HL-60 (cell line): ENCODE measurements at regions not wholly inside any gene's neighbourhood (a gene's known extent, or its start where the extent isn't known, plus 50 kb on each side); places are given as distances from the start of the nearest gene placed in this dataset.

Experiments used
- DNase-seq, 2 experiments: peaks; one replicate each; pipeline ENCODE4 v3.0.0-alpha.2; 2010 to 2020; ENCODE audit warnings: low read depth in 1 of 2, low spot score in 1 of 2
- H3K27ac ChIP-seq: fragments of 250-450 bp; sonication (Bioruptor Pico); replicated peaks from 2 replicates; pipeline ENCODE4 v1.5.1; 2020; ENCODE audit warnings: mild to moderate bottlenecking, moderate library complexity
- H3K27me3 ChIP-seq: fragments of 250-450 bp; sonication (Bioruptor Pico); 2 replicates; pipeline ENCODE4 v1.5.1; 2021; ENCODE audit warnings: mild to moderate bottlenecking, moderate library complexity; ENCODE audit not compliant: insufficient read depth, poor library complexity, severe bottlenecking
- H3K4me3 ChIP-seq: replicated peaks from 2 replicates; pipeline ENCODE4 v1.5.1; 2011; ENCODE audit warnings: mild to moderate bottlenecking, control low read depth, low read length; ENCODE audit not compliant: insufficient read depth
- CTCF ChIP-seq: IDR thresholded peaks from one replicate; pipeline ENCODE4 v1.5.1; 2011; ENCODE audit warnings: low read length, control low read depth, inconsistent platforms; ENCODE audit not compliant: insufficient read depth
- GABPA ChIP-seq: IDR thresholded peaks from 2 replicates; pipeline ENCODE4 v1.6.1; 2012; ENCODE audit warnings: low read depth
- POLR2AphosphoS5 ChIP-seq: IDR thresholded peaks from 2 replicates; pipeline ENCODE4 v1.6.1; 2012; ENCODE audit warnings: low read depth
- REST ChIP-seq: IDR thresholded peaks from 2 replicates; pipeline ENCODE4 v1.6.1; 2012; ENCODE audit warnings: low read depth; ENCODE audit not compliant: insufficient replicate concordance
- SPI1 ChIP-seq: IDR thresholded peaks from 2 replicates; pipeline ENCODE4 v1.6.1; 2012; ENCODE audit warnings: low read depth, mild to moderate bottlenecking, borderline replicate concordance

GRCh38 chr2:196322973-196323810 is 151.8 kb upstream of the STK17B start:
- no peak overlapping the region for H3K4me3 ChIP-seq
- no peak overlapping the region for H3K27ac ChIP-seq
- H3K27me3 ChIP-seq = peaks cover 2% of the 10 kb centered on the region
- DNase-seq = no peak
- TF ChIP-seq REST = no peak
- TF ChIP-seq CTCF = no peak
- TF ChIP-seq GABPA = no peak
- no peak for TF ChIP-seq SPI1
- TF ChIP-seq POLR2AphosphoS5 = no peak

- no peak for DNase-seq
- Histone ChIP-seq H3K27me3 (peaks cover 2% of the 10 kb centered on the region), H3K27ac (no peak overlapping the region), H3K4me3 (no peak overlapping the region)
- TF ChIP-seq GABPA (no peak), SPI1 (no peak), REST (no peak), CTCF (no peak), POLR2AphosphoS5 (no peak)
These were observed 152.8 kb upstream of the STK17B start for GRCh38 chr2:196324211-196324610.

- no peak for TF ChIP-seq GABPA
- TF ChIP-seq CTCF = no peak
- TF ChIP-seq SPI1 = no peak
- no peak for TF ChIP-seq REST
- TF ChIP-seq POLR2AphosphoS5 = no peak
- DNase-seq = no peak
- no peak overlapping the region for H3K4me3 ChIP-seq
- peaks cover 2% of the 10 kb centered on the region for H3K27me3 ChIP-seq
- H3K27ac ChIP-seq = no peak overlapping the region
These were observed 156.8 kb upstream of the STK17B start for GRCh38 chr2:196328088-196328680.
